NCI-H2107 treated with DMSO at 0.1 percent for 48 hours (cell line): ENCODE measurements at regions not wholly inside any gene's neighbourhood (a gene's known extent, or its start where the extent isn't known, plus 50 kb on each side); places are given as distances from the start of the nearest gene placed in this dataset.
A peak's percentile ranks its signal among the peaks of the same experiment; 100 is the strongest.
"Not testable (repeated sequence)": the region's sequence is repeated elsewhere in the genome, so short reads cannot be mapped to it uniquely, and the experiment has no call there.

Experiments
- DNase-seq: peaks from one replicate; lab custom pipeline; 2025; ENCODE audit not compliant: unreplicated experiment; lab: John Stamatoyannopoulos, UW

GRCh38 chrX:39487969-39488330, 609.8 kb downstream of the BCOR start:
- DNase-seq, result no peak

GRCh38 chrX:39491548-39492297, 606.0 kb downstream of the BCOR start:
- no peak for DNase-seq

- DNase-seq, result no peak
These were observed 605.1 kb downstream of the BCOR start for GRCh38 chrX:39492497-39493162.

- DNase-seq, result no peak
These were observed 604.6 kb downstream of the BCOR start for GRCh38 chrX:39493168-39493567.

GRCh38 chrX:39497117-39497516, 600.6 kb downstream of the BCOR start:
- not testable (repeated sequence) for DNase-seq

GRCh38 chrX:39497702-39498265, 600.0 kb downstream of the BCOR start:
- no peak for DNase-seq

- no peak for DNase-seq
These were observed 597.8 kb downstream of the BCOR start for GRCh38 chrX:39499996-39500395.

- no peak for DNase-seq
These were observed 595.9 kb downstream of the BCOR start for GRCh38 chrX:39501822-39502221.

- no peak for DNase-seq
These were observed 595.3 kb downstream of the BCOR start for GRCh38 chrX:39502486-39502885.

- DNase-seq, result no peak
These were observed 593.5 kb downstream of the BCOR start for GRCh38 chrX:39504227-39504626.

GRCh38 chrX:39504850-39505259, 592.9 kb downstream of the BCOR start:
- DNase-seq, result no peak

GRCh38 chrX:39506131-39506530, 591.6 kb downstream of the BCOR start:
- DNase-seq, result no peak

- no peak for DNase-seq
These were observed 590.7 kb downstream of the BCOR start for GRCh38 chrX:39507034-39507433.

- no peak for DNase-seq
These were observed 590.0 kb downstream of the BCOR start for GRCh38 chrX:39507617-39508299.

GRCh38 chrX:39508300-39508692, 589.5 kb downstream of the BCOR start:
- no peak for DNase-seq

GRCh38 chrX:39509157-39509556, 588.6 kb downstream of the BCOR start:
- no peak for DNase-seq

- no peak for DNase-seq
These were observed 583.9 kb downstream of the BCOR start for GRCh38 chrX:39513836-39514235.

GRCh38 chrX:39514801-39515200, 583.0 kb downstream of the BCOR start:
- DNase-seq, result no peak

GRCh38 chrX:39516427-39516841, 581.3 kb downstream of the BCOR start:
- DNase-seq, result no peak

GRCh38 chrX:39518476-39519029, 579.2 kb downstream of the BCOR start:
- no peak for DNase-seq

GRCh38 chrX:39519030-39519488, 578.7 kb downstream of the BCOR start:
- DNase-seq, result peak; percentile 48
